PFSK-1 (cell line): ENCODE measurements at regions not wholly inside any gene's neighbourhood (a gene's known extent, or its start where the extent isn't known, plus 50 kb on each side); places are given as distances from the start of the nearest gene placed in this dataset.

Experiments used
- FOXP2 ChIP-seq: optimal IDR thresholded peaks from 2 replicates; pipeline ENCODE3; 2011; ENCODE audit warnings: borderline replicate concordance, control low read depth, inconsistent platforms; ENCODE audit not compliant: insufficient read depth; ENCODE audit errors: extremely low read length, extremely low read depth
- POLR2AphosphoS5 ChIP-seq: IDR thresholded peaks from 2 replicates; pipeline ENCODE4 v1.6.1; 2012; ENCODE audit warnings: low read depth, mild to moderate bottlenecking, control low read depth, low read length, moderate library complexity
- REST ChIP-seq, 2 experiments: IDR thresholded peaks; 2 replicates each; pipeline versions ENCODE4 v1.6.1 to v1.8.0; 2011 to 2012; ENCODE audit warnings: low read depth in 2 of 2, low read length in 2 of 2, control low read depth in 1 of 2, inconsistent platforms in 1 of 2, mild to moderate bottlenecking in 1 of 2, moderate library complexity in 1 of 2; ENCODE audit not compliant: insufficient read depth in 1 of 2
- SIN3A ChIP-seq: IDR thresholded peaks from 2 replicates; pipeline ENCODE4 v1.6.1; 2012; ENCODE audit warnings: mild to moderate bottlenecking, low read length, moderate library complexity, borderline replicate concordance; ENCODE audit not compliant: insufficient read depth
- TAF1 ChIP-seq: IDR thresholded peaks from 2 replicates; pipeline ENCODE4 v1.6.1; 2012; ENCODE audit warnings: low read length, control low read depth, borderline replicate concordance; ENCODE audit not compliant: insufficient read depth

GRCh38 chr2:217364224-217364623 lies 504.4 kb upstream of the TNP1 start:
- TF ChIP-seq TAF1 (no peak), REST (IDR thresholded peaks at IDR 0.05; ENCODE audit: insufficient read depth in 1 of 2, low read depth in 2 of 2, low read length in 2 of 2) (no peak), POLR2AphosphoS5 (no peak), SIN3A (no peak), FOXP2 (no peak)

DNA sequence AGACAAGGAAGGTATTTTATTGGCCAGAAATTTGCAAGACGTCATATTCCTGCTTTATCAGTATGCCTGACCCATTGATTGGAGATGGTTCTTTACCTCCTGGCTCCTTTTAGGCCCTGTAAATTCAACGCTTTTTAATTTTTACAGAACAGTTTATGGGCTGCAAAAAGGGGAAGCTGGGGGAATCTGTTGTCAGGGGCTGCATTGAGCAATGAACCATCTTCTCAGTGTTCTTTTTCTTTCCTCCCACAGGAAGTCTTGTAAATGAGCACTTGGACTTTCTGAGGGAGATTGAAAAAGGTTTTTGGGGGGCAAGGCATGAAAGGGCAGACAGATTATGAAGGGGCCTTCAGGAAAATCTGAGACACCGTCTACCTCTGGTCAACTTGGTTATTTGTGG lies 503.6 kb upstream of the TNP1 start:
- TF ChIP-seq POLR2AphosphoS5 (no peak), REST (IDR thresholded peaks at IDR 0.05; ENCODE audit: insufficient read depth in 1 of 2, low read depth in 2 of 2, low read length in 2 of 2) (no peak), TAF1 (no peak), SIN3A (no peak), FOXP2 (no peak)

DNA sequence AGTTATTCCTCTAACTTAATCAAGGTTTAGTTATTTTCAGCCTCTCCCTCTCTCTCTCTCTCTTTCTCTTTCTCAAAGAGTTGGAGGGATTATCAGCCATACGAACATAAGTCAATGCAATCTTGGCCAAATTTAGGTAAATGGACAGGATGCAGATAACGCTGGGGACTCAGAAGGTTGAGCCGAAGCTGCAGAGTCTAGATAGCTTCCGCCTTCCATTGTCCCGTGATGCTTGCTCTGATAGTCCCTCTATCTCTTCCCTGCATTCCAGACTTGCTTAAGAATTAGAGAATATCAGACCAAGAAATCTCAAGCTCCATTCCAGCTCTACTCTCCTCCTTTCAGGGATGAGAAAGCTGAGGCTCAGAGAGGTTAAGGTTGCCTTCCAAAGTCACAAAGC lies 502.8 kb upstream of the TNP1 start:
- TF ChIP-seq TAF1 (no peak), FOXP2 (no peak), REST (IDR thresholded peaks at IDR 0.05; ENCODE audit: insufficient read depth in 1 of 2, low read depth in 2 of 2, low read length in 2 of 2) (no peak), SIN3A (no peak), POLR2AphosphoS5 (no peak)

DNA sequence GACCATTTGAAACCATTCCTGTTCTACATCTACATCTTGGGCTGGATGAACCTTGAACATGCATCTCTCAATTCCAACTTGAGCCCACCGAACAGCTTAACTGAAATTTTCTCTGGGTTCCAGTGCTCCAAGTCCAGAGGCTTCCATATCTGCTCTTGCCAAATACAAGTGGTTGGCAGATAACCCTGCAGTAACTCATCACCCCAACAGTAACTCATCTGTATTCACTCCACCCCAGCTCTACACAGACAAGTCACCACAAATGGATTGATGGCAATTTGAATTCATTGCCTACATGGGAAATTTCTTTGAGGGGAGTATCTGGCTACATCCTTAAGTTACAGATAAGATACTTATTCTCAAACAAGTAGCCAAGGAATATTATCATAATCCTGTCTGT lies 502.4 kb upstream of the TNP1 start:
- TF ChIP-seq FOXP2 = no peak
- no peak for TF ChIP-seq TAF1
- no peak for TF ChIP-seq SIN3A
- no peak for TF ChIP-seq POLR2AphosphoS5
- no peak for TF ChIP-seq REST (IDR thresholded peaks at IDR 0.05; ENCODE audit: insufficient read depth in 1 of 2, low read depth in 2 of 2, low read length in 2 of 2)

GRCh38 chr2:217361483-217361880 lies 501.6 kb upstream of the TNP1 start:
- TF ChIP-seq SIN3A (no peak), POLR2AphosphoS5 (no peak), TAF1 (no peak), FOXP2 (no peak), REST (IDR thresholded peaks at IDR 0.05; ENCODE audit: insufficient read depth in 1 of 2, low read depth in 2 of 2, low read length in 2 of 2) (no peak)
